GM12878 (cell line): ENCODE measurements at regions not wholly inside any gene's neighbourhood (a gene's known extent, or its start where the extent isn't known, plus 50 kb on each side); places are given as distances from the start of the nearest gene placed in this dataset.

Experiments
- ATAC-seq: fragments of 200-7000 bp; cut with Tn5 transposase; 3 replicates; pipeline ENCODE4 v1.9.1; 2020; ENCODE audit warnings: mild to moderate bottlenecking, moderate library complexity
- BruUV-seq: library from RNA; stranded (reverse); fragments of 400-500 nt; replicated peaks from 2 replicates; lab custom pipeline; 2021; lab: Mats Ljungman, UMichigan
- CTCF ChIA-PET: fragments of 300-600 bp; sonication (Branson Sonifier 250); formaldehyde crosslinking; extraction: SDS; loops from one replicate; lab custom pipeline; 2021; ENCODE audit warnings: inconsistent platforms; lab: Yijun Ruan, JAX
- POLR2A ChIA-PET: fragments of 350-600 bp; formaldehyde crosslinking; extraction: SDS; loops from one replicate; lab custom pipeline; 2021; ENCODE audit warnings: inconsistent platforms; lab: Charles Lee
- RAD21 ChIA-PET: fragments of 300-600 bp; sonication (Branson Sonifier 250); formaldehyde crosslinking; loops from one replicate; lab custom pipeline; 2023; ENCODE audit warnings: antibody characterized with exemption; ENCODE audit not compliant: unreplicated experiment; lab: Charles Lee
- SMC1A ChIA-PET: fragments of 300-600 bp; sonication (Branson Sonifier 250); formaldehyde crosslinking; loops from one replicate; lab custom pipeline; 2023; ENCODE audit not compliant: unreplicated experiment, uncharacterized antibody; lab: Charles Lee
- DNase-seq: peaks from one replicate; pipeline ENCODE4 v3.0.0-alpha.2; 2011; ENCODE audit warnings: low read depth, low spot score
- FAIRE-seq: peaks from 3 replicates; lab custom pipeline; 2011; peaks lifted over from hg19 to GRCh38; lab: Jason Lieb, UNC
- H2AFZ ChIP-seq: 2 replicates; pipeline ENCODE4 v1.6.0; 2011; ENCODE audit warnings: low read depth, low read length, control low read depth; ENCODE audit not compliant: control insufficient read depth
- H3K27ac ChIP-seq: 2 replicates; pipeline ENCODE4 v1.5.1; 2011; ENCODE audit warnings: control low read depth; ENCODE audit not compliant: control insufficient read depth, insufficient read depth
- H3K27me3 ChIP-seq, 2 experiments: replicated peaks in 1 of 2; 2 replicates each; pipeline versions ENCODE4 v1.6.0 to v1.6.1; 2011; ENCODE audit warnings: low read length in 1 of 2; ENCODE audit not compliant: control insufficient read depth in 2 of 2, insufficient read depth in 2 of 2
- H3K36me3 ChIP-seq, 2 experiments: 2 replicates each; pipeline ENCODE4 v1.5.1; 2011; ENCODE audit warnings: low read length in 1 of 2; ENCODE audit not compliant: control insufficient read depth in 2 of 2, insufficient read depth in 2 of 2
- H3K4me1 ChIP-seq: 2 replicates; pipeline ENCODE4 v1.6.1; 2011; ENCODE audit warnings: mild to moderate bottlenecking, low read length, moderate library complexity, mixed read lengths; ENCODE audit not compliant: control insufficient read depth, insufficient read depth
- H3K4me2 ChIP-seq: 2 replicates; pipeline ENCODE4 v1.6.0; 2011; ENCODE audit warnings: control low read depth; ENCODE audit not compliant: control insufficient read depth, insufficient read depth
- H3K4me3 ChIP-seq: fragments of 200-600 bp; sonication (generic); 2 replicates; pipeline ENCODE4 v1.5.1; 2016
- H3K79me2 ChIP-seq: 2 replicates; pipeline ENCODE4 v1.6.0; 2011; ENCODE audit warnings: low read length; ENCODE audit not compliant: control insufficient read depth, insufficient read depth
- H3K9ac ChIP-seq: 2 replicates; pipeline ENCODE4 v1.8.0; 2011; ENCODE audit warnings: low read length, control low read depth, mixed read lengths; ENCODE audit not compliant: control insufficient read depth, insufficient read depth
- H3K9me3 ChIP-seq: replicated peaks from 3 replicates; pipeline ENCODE4 v1.5.1; 2011; ENCODE audit warnings: mild to moderate bottlenecking, low read length; ENCODE audit not compliant: control insufficient read depth, insufficient read depth
- H4K20me1 ChIP-seq: 2 replicates; pipeline ENCODE4 v1.6.0; 2011; ENCODE audit not compliant: control insufficient read depth, insufficient read depth
- CREB1 ChIP-seq: IDR thresholded peaks from 2 replicates; pipeline ENCODE4 v1.6.1; 2012; ENCODE audit warnings: low read depth, mild to moderate bottlenecking, inconsistent platforms
- IRF4 ChIP-seq: IDR thresholded peaks from 2 replicates; pipeline ENCODE4 v1.6.1; 2011; ENCODE audit warnings: low read depth, low read length
- MTA2 ChIP-seq: fragments of 450-650 bp; IDR thresholded peaks from 2 replicates; pipeline ENCODE4 v1.6.1; 2016; ENCODE audit warnings: low read depth, mild to moderate bottlenecking, moderate library complexity
- TARDBP ChIP-seq: IDR thresholded peaks from 2 replicates; pipeline ENCODE4 v1.6.1; 2016; ENCODE audit warnings: borderline replicate concordance
- ZNF217 ChIP-seq: fragments of 450-650 bp; IDR thresholded peaks from 2 replicates; pipeline ENCODE4 v1.6.1; 2017; ENCODE audit warnings: antibody characterized with exemption, mild to moderate bottlenecking
- WGBS: methylation state at CpG from one replicate; pipeline ENCODE4 v1.1.6; 2016; ENCODE audit warnings: low lambda C conversion rate; ENCODE audit not compliant: insufficient replicate concordance, insufficient coverage; ENCODE audit errors: missing lambda C conversion rate; 5-methylcytosine and 5-hydroxymethylcytosine counted together
- in situ Hi-C: fragments of 300-500 bp; cut with MboI; formaldehyde crosslinking; loops from 9 replicates; pipeline ENCODE4 v1.14.3; 2018; ENCODE audit warnings: mixed read lengths
- intact Hi-C: fragments of 100-400 bp; cut with micrococcal nuclease; formaldehyde crosslinking; loops from one replicate; pipeline ENCODE4 v1.14.2; 2022; ENCODE audit not compliant: unreplicated experiment
- TF ChIP-seq, protein P1 (sequence below): IDR thresholded peaks from 2 replicates; pipeline ENCODE4 v1.6.1; 2012; ENCODE audit warnings: low read depth, low read length, improper control_type of control experiment
- TF ChIP-seq, protein P2 (sequence below): fragments of 450-650 bp; IDR thresholded peaks from 2 replicates; pipeline ENCODE4 v1.6.1; 2017; ENCODE audit warnings: low read depth, mild to moderate bottlenecking, moderate library complexity

- no peak overlapping the region for H3K9ac ChIP-seq
- no peak overlapping the region for H2AFZ ChIP-seq
- no peak for ATAC-seq
- intact Hi-C loops: loop anchor here (10.0 kb wide), 1 partner anchor 146 kb away; no protein-coding TSS in a partner anchor
- no peak for FAIRE-seq
- ChIA-PET RAD21 (no interaction called here), SMC1A (interaction anchor here (0.6 kb wide), 1 partner anchor 1171 kb away, joined by 3 read pairs; no protein-coding TSS in a partner anchor), POLR2A (no interaction called here), CTCF (interaction anchor here (3.0 kb wide), 1 partner anchor 16 kb away, joined by 12 read pairs; no protein-coding TSS in a partner anchor)
- H3K27me3 ChIP-seq: no peaks in the 10 kb centered on the region
- no peaks in the 10 kb centered on the region for H3K36me3 ChIP-seq
- TF ChIP-seq MTA2: no peak
- no peak for TF ChIP-seq ZNF217
- no peak for TF ChIP-seq TARDBP
- TF ChIP-seq, protein P1, sequence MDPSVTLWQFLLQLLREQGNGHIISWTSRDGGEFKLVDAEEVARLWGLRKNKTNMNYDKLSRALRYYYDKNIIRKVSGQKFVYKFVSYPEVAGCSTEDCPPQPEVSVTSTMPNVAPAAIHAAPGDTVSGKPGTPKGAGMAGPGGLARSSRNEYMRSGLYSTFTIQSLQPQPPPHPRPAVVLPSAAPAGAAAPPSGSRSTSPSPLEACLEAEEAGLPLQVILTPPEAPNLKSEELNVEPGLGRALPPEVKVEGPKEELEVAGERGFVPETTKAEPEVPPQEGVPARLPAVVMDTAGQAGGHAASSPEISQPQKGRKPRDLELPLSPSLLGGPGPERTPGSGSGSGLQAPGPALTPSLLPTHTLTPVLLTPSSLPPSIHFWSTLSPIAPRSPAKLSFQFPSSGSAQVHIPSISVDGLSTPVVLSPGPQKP: no peak
- no peak for TF ChIP-seq IRF4
- TF ChIP-seq CREB1: no peak
- TF ChIP-seq, protein P2, sequence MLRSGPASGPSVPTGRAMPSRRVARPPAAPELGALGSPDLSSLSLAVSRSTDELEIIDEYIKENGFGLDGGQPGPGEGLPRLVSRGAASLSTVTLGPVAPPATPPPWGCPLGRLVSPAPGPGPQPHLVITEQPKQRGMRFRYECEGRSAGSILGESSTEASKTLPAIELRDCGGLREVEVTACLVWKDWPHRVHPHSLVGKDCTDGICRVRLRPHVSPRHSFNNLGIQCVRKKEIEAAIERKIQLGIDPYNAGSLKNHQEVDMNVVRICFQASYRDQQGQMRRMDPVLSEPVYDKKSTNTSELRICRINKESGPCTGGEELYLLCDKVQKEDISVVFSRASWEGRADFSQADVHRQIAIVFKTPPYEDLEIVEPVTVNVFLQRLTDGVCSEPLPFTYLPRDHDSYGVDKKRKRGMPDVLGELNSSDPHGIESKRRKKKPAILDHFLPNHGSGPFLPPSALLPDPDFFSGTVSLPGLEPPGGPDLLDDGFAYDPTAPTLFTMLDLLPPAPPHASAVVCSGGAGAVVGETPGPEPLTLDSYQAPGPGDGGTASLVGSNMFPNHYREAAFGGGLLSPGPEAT: no peak
- no peak overlapping the region for H3K4me2 ChIP-seq
- no peaks in the 10 kb centered on the region for H4K20me1 ChIP-seq
- no peak overlapping the region for H3K27ac ChIP-seq
- WGBS: 0% methylated on average over 2 of the region's 2 CpGs
- H3K79me2 ChIP-seq: no peaks in the 10 kb centered on the region
- no peak overlapping the region for H3K4me3 ChIP-seq
- DNase-seq: no peak
- H3K9me3 ChIP-seq: no peaks in the 10 kb centered on the region
- in situ Hi-C loops: no loop called here
- H3K4me1 ChIP-seq: no peaks in the 10 kb centered on the region
- BruUV-seq: no TSS peak
These were observed 85.8 kb upstream of the ALDH1A1 start for GRCh38 chr9:73038613-73039012.
